Fibroblast of mammary gland (primary cell): ENCODE measurements at regions not wholly inside any gene's neighbourhood (a gene's known extent, or its start where the extent isn't known, plus 50 kb on each side); places are given as distances from the start of the nearest gene placed in this dataset.

ENCODE experiments used
- DNase-seq: peaks from one replicate; pipeline ENCODE4 v3.0.0-alpha.2; 2010; ENCODE audit warnings: low read depth
- H3K4me3 ChIP-seq: 2 replicates; pipeline ENCODE4 v1.5.1; 2011; ENCODE audit warnings: low read depth, mild to moderate bottlenecking, low read length, moderate library complexity; ENCODE audit not compliant: control insufficient read depth
- CTCF ChIP-seq: conservative IDR thresholded peaks from 2 replicates; pipeline ENCODE4 v1.5.1; 2011; ENCODE audit warnings: low read depth, low read length, inconsistent platforms; ENCODE audit not compliant: control insufficient read depth, insufficient read depth

- H3K4me3 ChIP-seq, result no peak overlapping the region
- no peak for DNase-seq
- no peak for TF ChIP-seq CTCF
Measured at GRCh38 chr9:22855980-22856379, 409.4 kb downstream of the DMRTA1 start.

DNA sequence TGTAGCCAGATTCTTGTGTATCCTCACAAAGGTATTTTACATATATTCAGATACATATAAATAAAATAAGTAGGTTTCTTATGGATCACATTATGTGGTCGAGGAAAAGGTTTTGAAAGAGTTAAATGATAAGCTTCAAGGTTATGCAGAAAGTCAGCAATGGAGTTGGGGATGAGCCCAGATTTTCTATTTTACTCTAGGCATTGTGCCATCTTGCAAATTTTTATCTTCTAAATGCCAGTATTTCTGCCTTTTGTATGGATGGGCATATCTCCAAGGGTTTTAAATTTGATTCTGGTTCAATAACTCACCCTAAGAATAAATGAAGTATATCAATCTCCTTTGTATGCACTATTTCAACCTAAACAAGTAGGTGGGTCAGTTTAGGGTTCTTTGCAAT, 410.7 kb downstream of the DMRTA1 start:
- DNase-seq, result no peak
- no peak for TF ChIP-seq CTCF
- no peak overlapping the region for H3K4me3 ChIP-seq

GRCh38 chr9:22863106-22863505, 416.5 kb downstream of the DMRTA1 start:
- no peak for TF ChIP-seq CTCF
- no peak overlapping the region for H3K4me3 ChIP-seq
- DNase-seq, result no peak

DNA sequence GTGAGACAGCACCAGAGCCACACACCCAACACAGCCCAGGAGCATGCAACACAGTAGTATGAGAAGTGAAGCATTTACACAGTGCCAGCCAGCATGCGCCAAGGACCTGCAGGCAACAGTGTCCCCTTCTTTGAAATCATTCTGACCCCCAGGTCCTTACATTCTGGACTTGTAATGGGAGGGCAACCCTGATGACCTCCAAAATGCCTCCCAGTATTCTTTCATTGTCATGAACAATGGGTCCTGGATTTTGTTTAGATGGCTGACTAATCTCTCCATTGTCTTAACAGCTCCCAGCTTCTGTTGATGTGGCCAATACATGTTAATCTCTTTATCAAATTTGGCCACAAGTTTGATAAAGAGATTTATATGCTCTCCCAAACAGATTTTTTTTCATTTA, 417.1 kb downstream of the DMRTA1 start:
- DNase-seq, result no peak
- H3K4me3 ChIP-seq, result no peak overlapping the region
- no peak for TF ChIP-seq CTCF

DNA sequence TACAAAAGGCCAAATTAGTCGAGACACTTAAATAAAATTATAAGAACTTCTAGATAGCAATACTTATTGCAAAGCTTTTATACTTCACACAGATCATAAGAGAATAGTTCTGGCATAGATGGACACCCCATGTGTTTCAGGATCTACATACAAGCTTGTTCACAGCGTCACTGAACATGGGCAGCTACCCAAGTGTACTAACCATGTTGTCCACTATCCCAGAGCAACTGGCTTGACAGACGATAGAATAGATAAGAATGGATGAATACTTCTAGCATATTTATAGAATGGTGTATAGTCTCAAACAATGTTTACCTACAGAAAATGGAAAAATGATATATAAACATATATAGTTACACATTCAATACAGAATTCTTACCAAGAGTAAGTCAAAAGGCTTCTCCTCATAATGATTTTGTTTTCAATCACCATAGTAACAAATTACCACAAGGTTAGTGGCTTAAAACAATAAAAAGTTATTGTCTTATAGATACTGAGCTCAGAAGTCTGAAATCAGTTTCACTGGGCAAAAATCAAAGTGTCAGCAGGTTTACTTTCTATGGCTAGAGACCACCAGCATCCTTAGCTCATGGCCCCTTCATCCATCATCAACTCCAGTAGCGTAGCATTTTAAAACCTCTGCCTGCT, 446.7 kb downstream of the DMRTA1 start:
- no peak overlapping the region for H3K4me3 ChIP-seq
- no peak for DNase-seq
- TF ChIP-seq CTCF, result no peak

- no peak for DNase-seq
- TF ChIP-seq CTCF, result no peak
- no peak overlapping the region for H3K4me3 ChIP-seq
Measured at GRCh38 chr9:22898591-22898990, 452.0 kb downstream of the DMRTA1 start.

GRCh38 chr9:22911632-22912031, 465.0 kb downstream of the DMRTA1 start:
- TF ChIP-seq CTCF, result no peak
- no peak for DNase-seq

More at GRCh38 chr9:22911632-22912031, 465.0 kb downstream of the DMRTA1 start:
- no peak overlapping the region for H3K4me3 ChIP-seq
